ENCODE measurements at regions not wholly inside any gene's neighbourhood (a gene's known extent, or its start where the extent isn't known, plus 50 kb on each side); places are given as distances from the start of the nearest gene placed in this dataset.

GRCh38 chr1:220979371-220979770 is 100.1 kb downstream of the HLX start:
- DNase-seq (ENCODE audit: low read depth), result no peak

- peak; percentile 13 for DNase-seq (ENCODE audit: low read depth)
Measured at GRCh38 chr1:220982686-220983085, 103.4 kb downstream of the HLX start.

- DNase-seq (ENCODE audit: low read depth), result no peak
Measured at GRCh38 chr1:220983877-220984635, 104.8 kb downstream of the HLX start.

GRCh38 chr1:220990427-220991339 is 111.4 kb downstream of the HLX start:
- DNase-seq (ENCODE audit: low read depth), result peak; percentile 33

GRCh38 chr1:220991506-220991905 is 112.3 kb downstream of the HLX start:
- DNase-seq (ENCODE audit: low read depth), result no peak

GRCh38 chr1:220991959-220992704 is 112.9 kb downstream of the HLX start:
- DNase-seq (ENCODE audit: low read depth), result no peak

- DNase-seq (ENCODE audit: low read depth), result no peak
Measured at GRCh38 chr1:220992705-220993052, 113.4 kb downstream of the HLX start.

DNA sequence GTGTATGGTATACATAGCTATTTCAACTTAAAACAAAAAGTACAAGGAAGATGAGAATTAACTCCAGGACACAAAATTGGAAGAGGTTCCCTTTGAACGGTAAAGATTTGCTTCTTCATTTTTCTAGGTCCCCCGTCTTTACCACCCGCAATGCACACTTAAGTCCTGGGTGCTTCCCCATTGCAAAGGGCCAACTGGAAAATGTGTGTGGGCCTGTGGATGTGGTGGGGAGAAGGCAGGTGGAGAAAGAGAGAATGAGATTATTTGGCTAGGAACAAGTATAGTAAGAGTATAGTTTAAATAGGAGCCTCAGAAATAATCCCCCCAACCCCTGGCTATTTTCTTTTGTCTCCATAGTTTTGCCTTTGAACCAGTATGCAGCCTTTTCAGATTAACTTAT is 115.4 kb downstream of the HLX start:
- no peak for DNase-seq (ENCODE audit: low read depth)

DNA sequence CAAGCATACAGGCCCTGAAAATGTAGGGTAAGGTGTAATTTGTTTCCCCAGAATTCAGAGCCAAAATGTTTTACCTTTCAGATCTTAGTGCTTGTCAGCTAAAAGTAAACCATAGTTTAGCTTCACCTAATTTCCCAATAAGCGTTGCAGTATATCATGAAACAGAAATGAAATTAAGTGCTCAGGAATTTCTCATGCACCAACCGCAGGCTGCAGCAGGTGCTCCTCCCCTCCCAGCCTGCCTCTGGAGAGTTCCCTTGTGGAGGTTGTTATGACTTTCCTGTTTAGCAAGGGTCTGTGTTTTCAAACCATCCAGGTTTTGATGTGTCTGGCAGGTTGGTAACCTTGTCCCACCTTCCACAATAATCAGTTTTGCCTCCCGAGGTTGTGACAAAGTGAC is 118.5 kb downstream of the HLX start:
- peak; percentile 35 for DNase-seq (ENCODE audit: low read depth)

DNA sequence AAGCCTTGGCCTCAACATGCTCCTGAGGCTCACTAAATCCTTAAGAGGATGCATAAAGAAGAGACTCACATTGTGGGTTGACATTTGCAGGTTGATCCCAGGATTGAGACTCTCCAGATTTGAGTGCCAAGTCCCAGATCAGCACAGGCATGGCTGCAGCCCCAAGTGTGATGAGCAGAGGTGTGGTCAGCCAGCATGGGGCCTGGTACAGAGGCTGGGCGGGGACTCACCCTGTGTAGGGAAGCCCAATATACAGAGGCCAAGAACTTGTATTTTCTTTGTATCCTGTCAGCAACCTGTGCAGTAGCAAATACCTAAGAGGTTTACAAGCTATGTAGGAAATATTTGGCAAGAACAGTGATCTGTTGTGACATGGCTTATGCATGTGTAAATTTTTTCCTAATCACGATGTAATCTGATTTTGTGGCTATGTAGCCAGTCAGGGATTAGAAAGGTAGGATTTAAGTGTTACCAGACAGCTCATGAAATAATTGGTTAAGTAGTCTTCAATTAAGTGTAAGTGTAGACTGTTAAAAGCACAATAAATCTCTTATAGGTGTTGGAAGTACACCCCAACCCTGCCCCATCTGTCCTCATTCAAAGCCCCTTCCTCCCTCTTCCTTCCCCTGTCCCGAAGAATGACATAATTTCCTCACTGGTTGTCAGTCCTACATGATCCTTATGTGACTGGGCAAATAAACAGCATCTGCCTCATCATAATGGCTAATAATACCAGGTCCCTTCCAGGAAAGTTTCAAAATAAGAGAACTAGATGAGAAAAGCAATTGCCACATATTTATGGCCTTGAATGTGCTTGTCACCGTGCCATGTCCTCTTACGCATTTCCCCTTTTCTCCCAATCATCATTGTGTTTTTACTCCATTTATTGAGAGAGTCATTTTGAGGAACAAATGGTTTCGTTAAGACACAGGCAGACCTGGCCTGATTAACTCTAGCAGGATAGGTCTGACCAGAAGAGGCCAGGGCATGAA is 120.9 kb downstream of the HLX start:
- no peak for DNase-seq (ENCODE audit: low read depth)

DNA sequence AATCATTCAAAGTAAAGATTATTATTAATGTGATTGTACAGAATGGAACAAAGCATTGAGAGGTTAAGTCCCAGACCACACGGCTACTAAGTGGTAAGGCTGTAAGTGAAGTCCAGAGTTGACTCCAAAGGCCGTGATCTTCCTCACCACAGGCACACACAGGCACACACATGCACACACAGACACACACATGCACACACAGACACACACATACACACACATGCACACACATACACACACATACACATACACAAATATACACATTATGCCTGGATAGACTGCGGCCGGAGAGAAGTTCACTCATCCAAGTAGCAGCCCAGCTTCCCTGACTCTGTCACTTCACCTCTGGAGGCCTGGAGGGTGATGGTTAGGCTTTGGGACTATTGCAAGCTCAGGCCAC is 121.9 kb downstream of the HLX start:
- DNase-seq (ENCODE audit: low read depth), result no peak

GRCh38 chr1:221002601-221003000 is 123.4 kb downstream of the HLX start:
- no peak for DNase-seq (ENCODE audit: low read depth)

DNA sequence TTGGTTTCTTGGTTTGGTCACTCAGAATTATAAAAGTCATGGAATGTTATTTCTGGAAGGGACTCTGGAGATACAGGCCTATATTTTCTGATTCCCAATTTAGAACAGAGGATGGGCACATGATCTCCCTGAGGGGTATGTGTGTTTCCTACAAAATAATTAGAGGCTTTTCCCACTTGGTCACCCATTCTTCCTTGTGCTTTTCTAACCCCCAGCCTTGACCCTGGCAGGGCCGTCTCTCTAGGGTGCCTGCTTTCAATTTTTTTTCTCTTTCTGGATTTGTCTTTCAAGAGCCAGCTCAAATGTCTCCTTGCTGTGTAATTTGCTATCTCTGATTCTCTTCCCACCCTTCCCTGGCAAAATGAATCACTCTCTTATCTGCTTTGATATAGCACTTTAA is 131.9 kb downstream of the HLX start:
- no peak for DNase-seq (ENCODE audit: low read depth)

DNA sequence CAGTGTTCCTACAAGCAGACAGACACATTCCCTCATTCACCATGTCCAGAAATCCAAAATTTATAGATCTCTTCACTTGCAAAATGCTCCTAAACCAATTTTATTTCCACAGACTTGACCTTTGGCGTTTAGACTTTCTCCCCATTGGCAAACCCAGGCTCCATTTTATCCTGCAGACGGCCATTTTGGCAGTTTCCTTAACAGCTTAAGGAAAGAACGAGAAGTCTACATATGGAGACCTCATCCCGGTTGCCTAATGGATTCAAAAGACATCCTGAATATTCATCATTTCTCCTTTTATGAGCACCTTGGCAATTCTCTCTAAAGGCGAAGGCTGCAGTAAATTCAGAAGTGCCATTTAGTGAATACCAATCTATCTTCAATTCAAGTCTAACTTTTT is 132.9 kb downstream of the HLX start:
- DNase-seq (ENCODE audit: low read depth), result no peak

GRCh38 chr1:221013691-221014660 is 134.7 kb downstream of the HLX start:
- DNase-seq (ENCODE audit: low read depth), result no peak

GRCh38 chr1:221015159-221015790 is 136.0 kb downstream of the HLX start:
- no peak for DNase-seq (ENCODE audit: low read depth)

DNA sequence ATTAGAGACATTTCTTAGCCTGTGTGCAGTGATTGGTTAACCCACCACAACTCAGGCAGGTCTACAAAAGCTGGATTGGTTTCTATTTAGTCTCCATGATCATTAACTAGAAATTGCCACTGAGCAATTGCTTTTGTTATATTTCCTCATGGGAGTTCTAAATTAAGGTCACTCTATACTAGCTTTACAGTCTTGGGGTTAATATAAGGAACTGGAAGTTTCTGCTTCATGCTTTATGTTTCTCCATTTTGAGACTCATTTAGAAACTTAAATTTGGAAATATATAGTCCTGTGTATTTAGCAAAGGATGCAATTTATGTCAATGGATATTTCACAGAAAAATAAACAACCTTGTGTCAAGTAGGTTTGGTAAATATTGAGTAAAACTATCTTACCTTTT is 137.5 kb downstream of the HLX start:
- no peak for DNase-seq (ENCODE audit: low read depth)

GRCh38 chr1:221018414-221018813 is 139.2 kb downstream of the HLX start:
- no peak for DNase-seq (ENCODE audit: low read depth)

- no peak for DNase-seq (ENCODE audit: low read depth)
Measured at GRCh38 chr1:221022331-221022730, 143.1 kb downstream of the HLX start.

Measured in myocyte (in vitro differentiated cells).